SK-N-SH (cell line): ENCODE measurements at regions not wholly inside any gene's neighbourhood (a gene's known extent, or its start where the extent isn't known, plus 50 kb on each side); places are given as distances from the start of the nearest gene placed in this dataset.

ENCODE experiments used
- CTCF ChIA-PET: fragments of 300-600, 350-600 bp; formaldehyde crosslinking; extraction: SDS; loops from one replicate; lab custom pipeline; 2021; lab: Yijun Ruan, JAX
- POLR2A ChIA-PET: fragments of 350-600 bp; sonication (Branson Sonifier 250); formaldehyde crosslinking; extraction: SDS; loops from one replicate; lab custom pipeline; 2020; ENCODE audit warnings: antibody characterized with exemption, inconsistent platforms; lab: Yijun Ruan, JAX
- DNase-seq: peaks from one replicate; pipeline ENCODE4 v3.0.0; 2012
- H2AFZ ChIP-seq: fragments of 200-600 bp; sonication (generic); 2 replicates; pipeline ENCODE4 v1.8.1; 2016; ENCODE audit warnings: antibody characterized with exemption, mild to moderate bottlenecking, low read depth
- H3F3A ChIP-seq: fragments of 200-600 bp; sonication (generic); replicated peaks from 2 replicates; pipeline ENCODE3; 2016; ENCODE audit warnings: antibody characterized with exemption, mild to moderate bottlenecking; ENCODE audit not compliant: insufficient read depth
- H3K27ac ChIP-seq, 2 experiments: fragments of 200-500 bp in 1 of 2; fragments of 200-600 bp in 1 of 2; sonication (Bioruptor generic) in 1 of 2; sonication (generic), shearing (Covaris generic) in 1 of 2; 2 replicates each; pipeline versions ENCODE4 v1.5.1 to v1.6.1; 2014 to 2016; ENCODE audit warnings: low read depth in 2 of 2, inconsistent platforms in 1 of 2, low read length in 1 of 2, mild to moderate bottlenecking in 1 of 2, mixed read lengths in 1 of 2
- H3K27me3 ChIP-seq: fragments of 200-600 bp; sonication (generic), shearing (Covaris generic); 2 replicates; pipeline ENCODE4 v1.6.1; 2016; ENCODE audit warnings: mixed run types; ENCODE audit not compliant: insufficient read depth
- H3K36me3 ChIP-seq, 2 experiments: fragments of 200-500 bp in 1 of 2; fragments of 200-600 bp in 1 of 2; sonication (Bioruptor generic) in 1 of 2; sonication (generic) in 1 of 2; replicated peaks in 1 of 2; 2 replicates each; pipeline versions ENCODE3 to v1.5.1; 2014 to 2016; ENCODE audit warnings: low read length in 1 of 2, mild to moderate bottlenecking in 1 of 2; ENCODE audit not compliant: insufficient read depth in 2 of 2, control insufficient read depth in 1 of 2
- H3K4me1 ChIP-seq, 2 experiments: fragments of 200-500 bp in 1 of 2; fragments of 200-600 bp in 1 of 2; sonication (Bioruptor generic) in 1 of 2; sonication (generic), shearing (Covaris generic) in 1 of 2; 2 replicates each; pipeline versions ENCODE4 v1.5.1 to v1.6.1; 2014 to 2016; ENCODE audit warnings: low read depth in 1 of 2, low read length in 1 of 2, mixed run types in 1 of 2; ENCODE audit not compliant: insufficient read depth in 2 of 2, control insufficient read depth in 1 of 2
- H3K4me2 ChIP-seq: fragments of 200-600 bp; sonication (generic), shearing (Covaris generic); 2 replicates; pipeline ENCODE4 v1.6.1; 2017; ENCODE audit warnings: mixed run types
- H3K4me3 ChIP-seq, 2 experiments: fragments of 200-500 bp in 1 of 2; fragments of 200-600 bp in 1 of 2; sonication (Bioruptor generic) in 1 of 2; sonication (generic), shearing (Covaris generic) in 1 of 2; 2 replicates each; pipeline versions ENCODE4 v1.5.1 to v1.8.1; 2014 to 2016; ENCODE audit warnings: low read depth in 2 of 2, inconsistent platforms in 1 of 2, low read length in 1 of 2, mild to moderate bottlenecking in 1 of 2, mixed read lengths in 1 of 2, moderate library complexity in 1 of 2
- H3K79me2 ChIP-seq: fragments of 200-600 bp; sonication (generic); 2 replicates; pipeline ENCODE4 v1.8.1; 2017; ENCODE audit warnings: mild to moderate bottlenecking; ENCODE audit not compliant: insufficient read depth
- H3K9ac ChIP-seq: fragments of 200-600 bp; sonication (generic); 2 replicates; pipeline ENCODE4 v1.6.1; 2017; ENCODE audit warnings: mixed run types
- H3K9me2 ChIP-seq: fragments of 200-600 bp; sonication (generic); 2 replicates; pipeline ENCODE4 v1.6.1; 2017; ENCODE audit warnings: mixed run types
- H3K9me3 ChIP-seq: fragments of 200-600 bp; sonication (generic); 2 replicates; pipeline ENCODE4 v1.6.1; 2017; ENCODE audit warnings: mixed run types, mild to moderate bottlenecking, moderate library complexity
- H4K20me1 ChIP-seq: fragments of 200-600 bp; sonication (generic); 2 replicates; pipeline ENCODE4 v1.6.1; 2017; ENCODE audit warnings: mild to moderate bottlenecking, mixed run types; ENCODE audit not compliant: insufficient read depth
- CHD2 ChIP-seq: fragments of 150-350 bp; IDR thresholded peaks from 2 replicates; pipeline ENCODE4 v1.6.1; 2018; ENCODE audit warnings: low read length; ENCODE audit not compliant: partially characterized antibody
- ELF1 ChIP-seq: IDR thresholded peaks from 2 replicates; pipeline ENCODE4 v1.4.0; 2012
- EP300 ChIP-seq, 2 experiments: IDR thresholded peaks; 2 replicates each; pipeline versions ENCODE4 v1.4.0 to v1.6.1; 2012; ENCODE audit warnings: borderline replicate concordance in 1 of 2, low read depth in 1 of 2, low read length in 1 of 2
- EZH2phosphoT487 ChIP-seq: fragments of 200-600 bp; sonication (generic); IDR thresholded peaks from 2 replicates; pipeline ENCODE4 v1.6.1; 2017; ENCODE audit warnings: low read depth, mixed run types, mild to moderate bottlenecking, antibody characterized with exemption, moderate library complexity, borderline replicate concordance
- FOSL2 ChIP-seq: IDR thresholded peaks from 2 replicates; pipeline ENCODE4 v1.4.0; 2012; ENCODE audit warnings: low read depth, mild to moderate bottlenecking, moderate library complexity, borderline replicate concordance
- FOXJ3 ChIP-seq: sonication (generic); formaldehyde crosslinking; IDR thresholded peaks from 2 replicates; pipeline ENCODE4 v1.5.1; 2020; ENCODE audit warnings: mild to moderate bottlenecking, missing genetic modification reagents
- GABPA ChIP-seq: IDR thresholded peaks from 2 replicates; pipeline ENCODE4 v1.4.0; 2012; ENCODE audit warnings: low read depth, mild to moderate bottlenecking
- JUND ChIP-seq: IDR thresholded peaks from 2 replicates; pipeline ENCODE4 v1.4.0; 2012
- MXI1 ChIP-seq: IDR thresholded peaks from 2 replicates; pipeline ENCODE4 v1.6.1; 2012; ENCODE audit warnings: mild to moderate bottlenecking, low read depth, low read length, improper control_type of control experiment
- NRF1 ChIP-seq: IDR thresholded peaks from 2 replicates; pipeline ENCODE4 v1.6.1; 2012; ENCODE audit warnings: low read depth, mild to moderate bottlenecking, low read length
- RAD21 ChIP-seq: IDR thresholded peaks from 2 replicates; pipeline ENCODE4 v1.6.1; 2012; ENCODE audit warnings: mild to moderate bottlenecking, low read length
- RCOR1 ChIP-seq: fragments of 150-350 bp; IDR thresholded peaks from 2 replicates; pipeline ENCODE4 v1.6.1; 2017; ENCODE audit warnings: antibody characterized with exemption, low read length
- RFX5 ChIP-seq: IDR thresholded peaks from 2 replicates; pipeline ENCODE4 v1.6.1; 2012; ENCODE audit warnings: mild to moderate bottlenecking, improper control_type of control experiment, low read length
- SIN3A ChIP-seq: IDR thresholded peaks from 2 replicates; pipeline ENCODE4 v1.6.1; 2012; ENCODE audit warnings: low read depth, mild to moderate bottlenecking, low read length, moderate library complexity, borderline replicate concordance
- SMC3 ChIP-seq: IDR thresholded peaks from 2 replicates; pipeline ENCODE4 v1.6.1; 2012; ENCODE audit warnings: low read depth, low read length, improper control_type of control experiment
- TAF1 ChIP-seq: IDR thresholded peaks from 2 replicates; pipeline ENCODE4 v1.6.1; 2012; ENCODE audit warnings: low read depth, mild to moderate bottlenecking, low read length, moderate library complexity, borderline replicate concordance
- USF2 ChIP-seq: fragments of 150-350 bp; IDR thresholded peaks from 2 replicates; pipeline ENCODE4 v1.6.1; 2017; ENCODE audit warnings: antibody characterized with exemption, low read length, low read depth, borderline replicate concordance
- YY1 ChIP-seq: IDR thresholded peaks from 2 replicates; pipeline ENCODE4 v1.4.0; 2012; ENCODE audit warnings: low read depth, mild to moderate bottlenecking
- WGBS: methylation state at CpG from one replicate; pipeline ENCODE4 v1.1.6; 2017; ENCODE audit warnings: low lambda C conversion rate; 5-methylcytosine and 5-hydroxymethylcytosine counted together
- TF ChIP-seq, protein P1 (sequence below): fragments of 200-600 bp; sonication (generic); IDR thresholded peaks from 2 replicates; pipeline ENCODE4 v1.6.1; 2017; ENCODE audit warnings: antibody characterized with exemption, mild to moderate bottlenecking, moderate library complexity

DNA sequence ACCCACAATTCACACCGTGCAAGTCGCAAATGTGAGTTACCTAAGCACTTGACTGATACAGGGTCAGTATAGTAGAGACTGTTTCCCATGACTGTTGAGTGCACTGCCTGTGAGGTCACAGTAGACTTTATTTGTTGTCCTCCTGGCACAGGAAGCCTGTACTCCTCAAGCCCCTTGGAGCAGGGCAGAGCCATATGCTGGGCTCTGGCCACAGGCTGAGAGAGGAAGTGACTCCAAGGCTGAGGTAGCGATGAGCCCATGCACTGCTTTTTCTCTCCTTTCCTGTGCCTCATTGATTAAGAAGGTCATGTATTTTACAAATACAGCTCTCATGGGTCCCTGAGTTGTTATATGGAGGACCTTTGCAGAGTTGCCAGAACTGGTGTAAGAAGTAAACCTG, 287.7 kb downstream of the SRBD1 start:
- H3K9me2 ChIP-seq, result no peaks in the 10 kb centered on the region
- no peak overlapping the region for H2AFZ ChIP-seq
- no peak overlapping the region for H3K9ac ChIP-seq
- no peaks in the 10 kb centered on the region for H3K79me2 ChIP-seq
- no peaks in the 10 kb centered on the region for H3K27me3 ChIP-seq
- 81% methylated on average over 3 of the region's 3 CpGs for WGBS
- no peaks in the 10 kb centered on the region for H3K36me3 ChIP-seq
- H3K4me1 ChIP-seq, result no peaks in the 10 kb centered on the region
- CTCF ChIA-PET, result no interaction called here
- H4K20me1 ChIP-seq, result no peaks in the 10 kb centered on the region
- no peak for TF ChIP-seq SMC3
- TF ChIP-seq EZH2phosphoT487, result no peak
- TF ChIP-seq USF2, result no peak
- no peak for TF ChIP-seq RFX5
- TF ChIP-seq CHD2, result no peak
- no peak for TF ChIP-seq EP300 (IDR thresholded peaks at IDR 0.05; ENCODE audit: borderline replicate concordance in 1 of 2, low read depth in 1 of 2, low read length in 1 of 2)
- TF ChIP-seq ELF1, result no peak
- TF ChIP-seq RAD21, result no peak
- TF ChIP-seq MXI1, result no peak
- TF ChIP-seq FOSL2, result no peak
- no peak for TF ChIP-seq NRF1
- TF ChIP-seq RCOR1, result no peak
- TF ChIP-seq JUND, result no peak
- TF ChIP-seq GABPA, result no peak
- TF ChIP-seq YY1, result no peak
- TF ChIP-seq, protein P1, sequence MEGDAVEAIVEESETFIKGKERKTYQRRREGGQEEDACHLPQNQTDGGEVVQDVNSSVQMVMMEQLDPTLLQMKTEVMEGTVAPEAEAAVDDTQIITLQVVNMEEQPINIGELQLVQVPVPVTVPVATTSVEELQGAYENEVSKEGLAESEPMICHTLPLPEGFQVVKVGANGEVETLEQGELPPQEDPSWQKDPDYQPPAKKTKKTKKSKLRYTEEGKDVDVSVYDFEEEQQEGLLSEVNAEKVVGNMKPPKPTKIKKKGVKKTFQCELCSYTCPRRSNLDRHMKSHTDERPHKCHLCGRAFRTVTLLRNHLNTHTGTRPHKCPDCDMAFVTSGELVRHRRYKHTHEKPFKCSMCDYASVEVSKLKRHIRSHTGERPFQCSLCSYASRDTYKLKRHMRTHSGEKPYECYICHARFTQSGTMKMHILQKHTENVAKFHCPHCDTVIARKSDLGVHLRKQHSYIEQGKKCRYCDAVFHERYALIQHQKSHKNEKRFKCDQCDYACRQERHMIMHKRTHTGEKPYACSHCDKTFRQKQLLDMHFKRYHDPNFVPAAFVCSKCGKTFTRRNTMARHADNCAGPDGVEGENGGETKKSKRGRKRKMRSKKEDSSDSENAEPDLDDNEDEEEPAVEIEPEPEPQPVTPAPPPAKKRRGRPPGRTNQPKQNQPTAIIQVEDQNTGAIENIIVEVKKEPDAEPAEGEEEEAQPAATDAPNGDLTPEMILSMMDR, result no peak
- no peak for TF ChIP-seq TAF1
- TF ChIP-seq SIN3A, result no peak
- TF ChIP-seq FOXJ3 (CRISPR knock-in tag), result no peak
- no peak overlapping the region for H3K4me3 ChIP-seq
- no peak overlapping the region for H3K4me2 ChIP-seq
- DNase-seq, result no peak
- H3K27ac ChIP-seq, result no peak overlapping the region
- POLR2A ChIA-PET, result no interaction called here
- H3K9me3 ChIP-seq, result no peaks in the 10 kb centered on the region
- no peaks in the 10 kb centered on the region for H3F3A ChIP-seq

- WGBS, result 78% methylated on average over 2 of the region's 2 CpGs
- POLR2A ChIA-PET, result no interaction called here
- H2AFZ ChIP-seq, result no peak overlapping the region
Measured at GRCh38 chr2:45320956-45321355, 290.1 kb downstream of the SRBD1 start.

More at GRCh38 chr2:45320956-45321355, 290.1 kb downstream of the SRBD1 start:
- CTCF ChIA-PET, result interaction anchor here (0.6 to 1.3 kb wide), 3 partner anchors 9 to 1177 kb away, joined by 3 read pairs; no protein-coding TSS in a partner anchor
- H3K4me3 ChIP-seq, result no peak overlapping the region
- no peak overlapping the region for H3K9ac ChIP-seq
- no peaks in the 10 kb centered on the region for H3K36me3 ChIP-seq
- H3K9me2 ChIP-seq, result no peaks in the 10 kb centered on the region
- H3K4me1 ChIP-seq, result peaks cover 0 to 11% of the 10 kb centered on the region in 2 experiments; a peak in 2 of 4 replicates
- H3K9me3 ChIP-seq, result no peaks in the 10 kb centered on the region
- no peak overlapping the region for H3K27ac ChIP-seq
- DNase-seq, result no peak
- no peak overlapping the region for H3K4me2 ChIP-seq
- peaks cover 16% of the 10 kb centered on the region for H3F3A ChIP-seq
- H4K20me1 ChIP-seq, result no peaks in the 10 kb centered on the region
- no peaks in the 10 kb centered on the region for H3K27me3 ChIP-seq
- TF ChIP-seq EZH2phosphoT487 (no peak), SMC3 (no peak), EP300 (IDR thresholded peaks at IDR 0.05; ENCODE audit: borderline replicate concordance in 1 of 2, low read depth in 1 of 2, low read length in 1 of 2) (no peak), CHD2 (no peak), NRF1 (no peak), RFX5 (no peak), FOXJ3 (CRISPR knock-in tag) (no peak)
- TF ChIP-seq, all 33 proteins: peak for 0
- no peaks in the 10 kb centered on the region for H3K79me2 ChIP-seq
